Osteoblast (primary cell): ENCODE measurements at regions not wholly inside any gene's neighbourhood (a gene's known extent, or its start where the extent isn't known, plus 50 kb on each side); places are given as distances from the start of the nearest gene placed in this dataset.

Source experiments
- DNase-seq: peaks from one replicate; pipeline ENCODE4 v3.0.0; 2011; ENCODE audit warnings: low spot score, mixed read lengths; ENCODE audit not compliant: insufficient read length; ENCODE audit errors: missing footprints
- H2AFZ ChIP-seq: 2 replicates; pipeline ENCODE4 v1.6.0; 2011; ENCODE audit warnings: mild to moderate bottlenecking, low read length
- H3K27ac ChIP-seq: 2 replicates; pipeline ENCODE4 v1.5.1; 2011; ENCODE audit warnings: mild to moderate bottlenecking, low read depth, low read length, moderate library complexity
- H3K27me3 ChIP-seq: 2 replicates; pipeline ENCODE4 v1.6.0; 2012; ENCODE audit warnings: mild to moderate bottlenecking, control low read depth, inconsistent platforms, low read length, moderate library complexity; ENCODE audit not compliant: insufficient read depth
- H3K36me3 ChIP-seq: 2 replicates; pipeline ENCODE4 v1.5.1; 2011; ENCODE audit warnings: mild to moderate bottlenecking, low read length, control low read depth, moderate library complexity; ENCODE audit not compliant: insufficient read depth
- H3K4me1 ChIP-seq: 2 replicates; pipeline ENCODE4 v1.5.1; 2011; ENCODE audit warnings: mild to moderate bottlenecking, low read length, control low read depth, moderate library complexity; ENCODE audit not compliant: insufficient read depth
- H3K4me2 ChIP-seq: 2 replicates; pipeline ENCODE4 v1.6.0; 2011; ENCODE audit warnings: mild to moderate bottlenecking, low read length; ENCODE audit not compliant: insufficient read depth
- H3K4me3 ChIP-seq: fragments of 200-600 bp; sonication (generic); 3 replicates; pipeline ENCODE4 v1.5.1; 2012; ENCODE audit warnings: mild to moderate bottlenecking, low read length, inconsistent platforms; ENCODE audit not compliant: insufficient read depth
- H3K79me2 ChIP-seq: 2 replicates; pipeline ENCODE4 v1.6.0; 2012; ENCODE audit warnings: mild to moderate bottlenecking, low read length, control low read depth, inconsistent platforms; ENCODE audit not compliant: insufficient read depth
- H3K9me3 ChIP-seq: 2 replicates; pipeline ENCODE4 v1.5.1; 2011; ENCODE audit warnings: low read depth, low read length, control low read depth
- H4K20me1 ChIP-seq: 2 replicates; pipeline ENCODE4 v1.6.0; 2012; ENCODE audit warnings: mild to moderate bottlenecking, low read length, control low read depth; ENCODE audit not compliant: insufficient read depth
- TF ChIP-seq, protein P1 (sequence below): IDR thresholded peaks from 2 replicates; pipeline ENCODE4 v1.5.1; 2011; ENCODE audit warnings: mild to moderate bottlenecking, low read depth, low read length, moderate library complexity; ENCODE audit errors: extremely low read depth

DNA sequence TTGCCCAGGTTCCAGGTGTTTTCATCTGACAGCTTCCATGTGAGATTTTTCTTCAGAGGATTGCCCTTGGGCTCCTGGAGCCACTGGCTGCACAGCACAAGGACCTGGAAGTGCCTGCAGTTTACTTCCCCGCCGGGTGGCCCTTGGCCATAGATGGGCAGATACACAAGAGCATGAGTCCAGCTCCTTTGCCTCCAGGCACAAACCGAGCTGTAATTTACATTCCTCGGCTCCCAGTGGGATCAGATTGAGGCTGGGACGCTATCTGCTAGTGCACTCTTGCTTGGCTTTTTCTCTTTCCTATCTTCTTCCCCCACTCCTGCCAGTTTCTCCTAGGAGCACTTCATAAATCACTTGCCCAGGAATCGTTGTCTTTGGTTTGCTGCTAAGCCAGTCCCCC is 85.4 kb upstream of the RALY start:
- no peaks in the 10 kb centered on the region for H3K36me3 ChIP-seq
- H3K4me3 ChIP-seq: no peak overlapping the region
- peak overlapping the region; percentile 54 for H3K4me2 ChIP-seq
- H3K4me1 ChIP-seq: peaks cover 36% of the 10 kb centered on the region
- peak overlapping the region; percentile 60 for H2AFZ ChIP-seq
- peak overlapping the region; percentile 93 for H3K27ac ChIP-seq
- H3K9me3 ChIP-seq: no peaks in the 10 kb centered on the region
- TF ChIP-seq, protein P1, sequence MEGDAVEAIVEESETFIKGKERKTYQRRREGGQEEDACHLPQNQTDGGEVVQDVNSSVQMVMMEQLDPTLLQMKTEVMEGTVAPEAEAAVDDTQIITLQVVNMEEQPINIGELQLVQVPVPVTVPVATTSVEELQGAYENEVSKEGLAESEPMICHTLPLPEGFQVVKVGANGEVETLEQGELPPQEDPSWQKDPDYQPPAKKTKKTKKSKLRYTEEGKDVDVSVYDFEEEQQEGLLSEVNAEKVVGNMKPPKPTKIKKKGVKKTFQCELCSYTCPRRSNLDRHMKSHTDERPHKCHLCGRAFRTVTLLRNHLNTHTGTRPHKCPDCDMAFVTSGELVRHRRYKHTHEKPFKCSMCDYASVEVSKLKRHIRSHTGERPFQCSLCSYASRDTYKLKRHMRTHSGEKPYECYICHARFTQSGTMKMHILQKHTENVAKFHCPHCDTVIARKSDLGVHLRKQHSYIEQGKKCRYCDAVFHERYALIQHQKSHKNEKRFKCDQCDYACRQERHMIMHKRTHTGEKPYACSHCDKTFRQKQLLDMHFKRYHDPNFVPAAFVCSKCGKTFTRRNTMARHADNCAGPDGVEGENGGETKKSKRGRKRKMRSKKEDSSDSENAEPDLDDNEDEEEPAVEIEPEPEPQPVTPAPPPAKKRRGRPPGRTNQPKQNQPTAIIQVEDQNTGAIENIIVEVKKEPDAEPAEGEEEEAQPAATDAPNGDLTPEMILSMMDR: no peak
- no peaks in the 10 kb centered on the region for H3K79me2 ChIP-seq
- H4K20me1 ChIP-seq: no peaks in the 10 kb centered on the region
- no peaks in the 10 kb centered on the region for H3K27me3 ChIP-seq
- DNase-seq: no peak

DNA sequence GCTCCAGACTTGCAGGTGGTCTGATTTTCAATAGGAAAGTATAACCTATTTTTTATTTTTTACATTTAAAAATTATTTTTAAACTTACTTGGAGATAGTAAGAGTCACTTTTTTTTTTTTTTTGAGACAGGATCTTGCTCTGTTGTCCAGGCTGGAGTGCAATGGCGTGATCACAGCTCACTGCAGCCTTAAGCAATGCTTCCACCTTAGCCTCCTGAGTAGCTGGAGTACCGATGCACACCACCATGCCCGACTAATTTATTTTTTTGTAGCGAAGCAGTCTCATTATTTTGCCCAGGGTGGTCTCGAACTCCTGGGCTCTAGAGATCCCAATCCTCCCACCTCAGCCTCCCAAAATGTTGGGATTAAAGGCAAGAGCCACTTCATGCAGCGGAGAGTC is 84.8 kb upstream of the RALY start:
- H3K79me2 ChIP-seq: no peaks in the 10 kb centered on the region
- no peak for DNase-seq
- no peaks in the 10 kb centered on the region for H4K20me1 ChIP-seq
- no peak overlapping the region for H3K4me3 ChIP-seq
- H3K27ac ChIP-seq: peak overlapping the region; percentile 93
- H2AFZ ChIP-seq: no peak overlapping the region
- TF ChIP-seq, protein P1: no peak
- no peaks in the 10 kb centered on the region for H3K36me3 ChIP-seq
- H3K4me1 ChIP-seq: peaks cover 36% of the 10 kb centered on the region
- H3K9me3 ChIP-seq: no peaks in the 10 kb centered on the region
- no peaks in the 10 kb centered on the region for H3K27me3 ChIP-seq
- H3K4me2 ChIP-seq: peak overlapping the region; percentile 54

DNA sequence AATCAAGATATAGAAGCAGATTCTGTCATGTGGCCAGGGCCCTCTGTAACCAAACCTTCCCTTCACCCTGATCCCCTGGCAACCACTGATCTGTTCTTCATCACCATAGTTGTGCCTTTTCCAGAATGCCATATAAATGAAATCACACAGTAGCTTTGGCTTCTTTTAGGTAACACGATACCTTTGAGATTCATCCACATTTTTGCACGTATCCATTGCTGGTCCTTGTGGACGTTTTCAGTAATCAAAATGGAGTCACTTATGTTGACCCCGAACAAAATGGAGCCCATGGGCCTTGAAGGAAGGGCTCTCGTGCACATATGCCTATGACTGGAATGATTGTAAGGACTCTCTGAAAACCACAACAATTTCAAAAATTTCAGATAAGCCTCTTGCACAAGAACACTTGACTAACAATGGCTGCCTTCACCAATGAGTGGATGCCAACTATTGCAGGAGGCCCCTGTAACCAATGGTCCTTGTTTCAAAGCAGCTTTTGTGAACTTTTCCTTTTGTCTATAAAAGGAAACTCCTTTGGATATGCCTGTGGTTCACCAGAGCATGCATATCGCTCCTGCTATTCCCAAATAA is 84.3 kb upstream of the RALY start:
- peak overlapping the region; percentile 93 for H3K27ac ChIP-seq
- peak; percentile 90 for DNase-seq
- no peaks in the 10 kb centered on the region for H4K20me1 ChIP-seq
- H3K36me3 ChIP-seq: no peaks in the 10 kb centered on the region
- no peaks in the 10 kb centered on the region for H3K79me2 ChIP-seq
- no peaks in the 10 kb centered on the region for H3K27me3 ChIP-seq
- H3K9me3 ChIP-seq: no peaks in the 10 kb centered on the region
- peak overlapping the region; percentile 51 for H2AFZ ChIP-seq
- H3K4me2 ChIP-seq: peak overlapping the region; percentile 80
- H3K4me3 ChIP-seq: peak overlapping the region; percentile 23
- peaks cover 38% of the 10 kb centered on the region for H3K4me1 ChIP-seq
- TF ChIP-seq, protein P1: no peak

DNA sequence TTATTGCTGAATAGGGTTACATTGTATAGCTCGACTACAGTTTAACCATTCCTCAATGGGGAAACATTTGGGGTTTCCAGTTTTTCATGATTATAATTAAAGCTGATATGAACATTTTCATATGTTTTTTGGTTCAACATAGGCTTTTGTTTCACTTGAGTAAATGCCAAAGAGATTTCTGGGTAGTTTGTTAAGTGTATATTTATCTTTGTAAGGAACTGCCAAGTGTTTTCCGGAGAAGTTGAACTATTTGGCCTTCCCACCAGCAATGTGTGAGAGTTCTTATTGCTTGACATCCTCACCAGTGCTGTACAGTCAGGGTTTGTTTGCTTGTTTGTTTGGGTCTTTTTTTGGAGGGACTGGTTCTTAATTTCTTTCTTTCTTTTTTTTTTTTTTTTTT is 83.7 kb upstream of the RALY start:
- TF ChIP-seq, protein P1: no peak
- peak overlapping the region; percentile 80 for H3K4me2 ChIP-seq
- H3K4me3 ChIP-seq: peak overlapping the region; percentile 23
- peaks cover 44% of the 10 kb centered on the region for H3K4me1 ChIP-seq
- no peaks in the 10 kb centered on the region for H3K9me3 ChIP-seq
- H2AFZ ChIP-seq: peak overlapping the region; percentile 51
- peak; percentile 82 for DNase-seq
- H3K27me3 ChIP-seq: no peaks in the 10 kb centered on the region
- H3K36me3 ChIP-seq: no peaks in the 10 kb centered on the region
- H4K20me1 ChIP-seq: no peaks in the 10 kb centered on the region
- peak overlapping the region; percentile 93 for H3K27ac ChIP-seq
- no peaks in the 10 kb centered on the region for H3K79me2 ChIP-seq
